Type B pancreatic cell (in vitro differentiated cells): ENCODE measurements at regions not wholly inside any gene's neighbourhood (a gene's known extent, or its start where the extent isn't known, plus 50 kb on each side); places are given as distances from the start of the nearest gene placed in this dataset.
A peak's percentile ranks its signal among the peaks of the same experiment; 100 is the strongest.

Experiments
- DNase-seq: peaks from one replicate; pipeline ENCODE4 v3.0.0; 2021; ENCODE audit warnings: mixed read lengths; ENCODE audit not compliant: unreplicated experiment; ENCODE audit errors: extremely low spot score
- H3K27ac Mint-ChIP-seq: 2 replicates; pipeline ENCODE4 v1.8.0; 2021; ENCODE audit warnings: mild to moderate bottlenecking, mixed read lengths
- H3K27me3 Mint-ChIP-seq: 2 replicates; pipeline ENCODE4 v1.8.0; 2021; ENCODE audit warnings: mixed read lengths
- H3K36me3 Mint-ChIP-seq: 2 replicates; pipeline ENCODE4 v1.8.0; 2021; ENCODE audit warnings: mixed read lengths
- H3K4me1 Mint-ChIP-seq: one replicate; pipeline ENCODE4 v1.8.0; 2021; ENCODE audit warnings: mixed read lengths; ENCODE audit not compliant: unreplicated experiment
- H3K4me3 Mint-ChIP-seq: 2 replicates; pipeline ENCODE4 v1.8.0; 2021; ENCODE audit warnings: mild to moderate bottlenecking, mixed read lengths
- H3K9me3 Mint-ChIP-seq: 2 replicates; pipeline ENCODE4 v1.8.0; 2021; ENCODE audit warnings: mixed read lengths
- TF ChIP-seq, protein P1 (sequence below): fragments of 200-600 bp; sonication (generic); conservative IDR thresholded peaks from 2 replicates; pipeline ENCODE4 v1.5.0; 2021; ENCODE audit warnings: antibody characterized with exemption, mild to moderate bottlenecking

DNA sequence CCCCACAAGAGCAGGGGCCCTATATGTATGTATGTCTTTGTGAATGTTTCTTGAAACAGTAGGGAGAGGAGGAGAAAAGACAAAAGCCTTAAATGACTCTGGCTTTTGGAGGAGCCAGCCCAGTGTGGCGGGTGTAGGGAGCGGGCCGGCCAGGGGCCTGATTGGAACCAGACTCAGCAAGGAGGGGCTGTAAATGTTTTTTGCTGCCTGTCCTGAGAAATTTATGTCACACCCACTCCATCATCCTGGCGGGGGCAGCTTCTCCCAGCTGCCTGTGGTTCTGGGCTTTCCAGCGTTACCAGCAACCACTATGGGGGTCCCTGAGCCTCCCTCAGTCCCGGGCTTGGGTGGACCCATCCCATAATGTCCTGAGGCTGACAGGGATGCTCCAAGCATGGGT, 130.8 kb downstream of the PJA1 start:
- H3K36me3 Mint-ChIP-seq = no peaks in the 10 kb centered on the region
- H3K27me3 Mint-ChIP-seq = no peaks in the 10 kb centered on the region
- TF ChIP-seq, protein P1, sequence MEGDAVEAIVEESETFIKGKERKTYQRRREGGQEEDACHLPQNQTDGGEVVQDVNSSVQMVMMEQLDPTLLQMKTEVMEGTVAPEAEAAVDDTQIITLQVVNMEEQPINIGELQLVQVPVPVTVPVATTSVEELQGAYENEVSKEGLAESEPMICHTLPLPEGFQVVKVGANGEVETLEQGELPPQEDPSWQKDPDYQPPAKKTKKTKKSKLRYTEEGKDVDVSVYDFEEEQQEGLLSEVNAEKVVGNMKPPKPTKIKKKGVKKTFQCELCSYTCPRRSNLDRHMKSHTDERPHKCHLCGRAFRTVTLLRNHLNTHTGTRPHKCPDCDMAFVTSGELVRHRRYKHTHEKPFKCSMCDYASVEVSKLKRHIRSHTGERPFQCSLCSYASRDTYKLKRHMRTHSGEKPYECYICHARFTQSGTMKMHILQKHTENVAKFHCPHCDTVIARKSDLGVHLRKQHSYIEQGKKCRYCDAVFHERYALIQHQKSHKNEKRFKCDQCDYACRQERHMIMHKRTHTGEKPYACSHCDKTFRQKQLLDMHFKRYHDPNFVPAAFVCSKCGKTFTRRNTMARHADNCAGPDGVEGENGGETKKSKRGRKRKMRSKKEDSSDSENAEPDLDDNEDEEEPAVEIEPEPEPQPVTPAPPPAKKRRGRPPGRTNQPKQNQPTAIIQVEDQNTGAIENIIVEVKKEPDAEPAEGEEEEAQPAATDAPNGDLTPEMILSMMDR = no peak
- no peak overlapping the region for H3K4me3 Mint-ChIP-seq
- H3K4me1 Mint-ChIP-seq = peaks cover 11% of the 10 kb centered on the region
- H3K9me3 Mint-ChIP-seq = peaks cover 4% of the 10 kb centered on the region
- H3K27ac Mint-ChIP-seq = no peak overlapping the region
- no peak for DNase-seq

- no peak overlapping the region for H3K27ac Mint-ChIP-seq
- peaks cover 4% of the 10 kb centered on the region for H3K9me3 Mint-ChIP-seq
- H3K4me3 Mint-ChIP-seq = no peak overlapping the region
- H3K4me1 Mint-ChIP-seq = peaks cover 11% of the 10 kb centered on the region
- no peaks in the 10 kb centered on the region for H3K27me3 Mint-ChIP-seq
- TF ChIP-seq, protein P1 = no peak
- no peak for DNase-seq
- no peaks in the 10 kb centered on the region for H3K36me3 Mint-ChIP-seq
Measured at GRCh38 chrX:69033936-69034335, 131.3 kb downstream of the PJA1 start.

GRCh38 chrX:69032601-69033000, 132.7 kb downstream of the PJA1 start:
- Mint-ChIP-seq H3K27me3 (no peaks in the 10 kb centered on the region), H3K4me3 (no peak overlapping the region), H3K4me1 (peaks cover 15% of the 10 kb centered on the region), H3K9me3 (peaks cover 4% of the 10 kb centered on the region), H3K36me3 (no peaks in the 10 kb centered on the region), H3K27ac (no peak overlapping the region)
- peak; percentile 43 for DNase-seq
- TF ChIP-seq, protein P1 = no peak

DNA sequence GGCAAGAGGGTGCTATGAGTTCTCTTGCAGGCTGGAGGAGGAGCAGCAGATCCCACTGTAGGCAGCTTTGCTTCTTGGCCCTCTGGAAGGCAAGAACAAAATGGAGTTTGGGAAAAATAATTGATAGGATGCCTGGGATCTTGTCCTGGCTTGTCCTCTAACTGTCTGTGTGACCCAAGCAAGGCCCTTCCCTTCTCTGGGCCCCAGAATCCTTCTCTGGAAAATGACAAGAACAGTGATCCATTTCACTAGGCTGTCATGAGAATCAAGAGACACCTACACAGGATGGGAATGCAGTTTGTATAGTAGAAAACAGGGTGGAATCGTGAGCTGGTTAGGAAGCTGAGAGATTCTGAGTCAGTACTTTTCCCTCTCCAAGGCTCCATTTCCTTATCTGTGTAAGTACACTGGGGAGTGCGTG, 133.3 kb downstream of the PJA1 start:
- no peak overlapping the region for H3K4me3 Mint-ChIP-seq
- H3K27ac Mint-ChIP-seq = no peak overlapping the region
- peaks cover 4% of the 10 kb centered on the region for H3K9me3 Mint-ChIP-seq
- no peaks in the 10 kb centered on the region for H3K27me3 Mint-ChIP-seq
- peak; percentile 32 for DNase-seq
- TF ChIP-seq, protein P1 = no peak
- peaks cover 22% of the 10 kb centered on the region for H3K4me1 Mint-ChIP-seq
- no peaks in the 10 kb centered on the region for H3K36me3 Mint-ChIP-seq

- no peaks in the 10 kb centered on the region for H3K36me3 Mint-ChIP-seq
- H3K9me3 Mint-ChIP-seq = peaks cover 6% of the 10 kb centered on the region
- no peak overlapping the region for H3K27ac Mint-ChIP-seq
- H3K27me3 Mint-ChIP-seq = no peaks in the 10 kb centered on the region
- DNase-seq = no peak
- H3K4me3 Mint-ChIP-seq = no peak overlapping the region
- H3K4me1 Mint-ChIP-seq = peaks cover 22% of the 10 kb centered on the region
- TF ChIP-seq, protein P1 = peak; percentile 27
Measured at GRCh38 chrX:69031181-69031580, 134.1 kb downstream of the PJA1 start.

GRCh38 chrX:69029771-69030170, 135.5 kb downstream of the PJA1 start:
- no peaks in the 10 kb centered on the region for H3K27me3 Mint-ChIP-seq
- peaks cover 24% of the 10 kb centered on the region for H3K4me1 Mint-ChIP-seq
- DNase-seq = peak; percentile 49
- peaks cover 12% of the 10 kb centered on the region for H3K9me3 Mint-ChIP-seq
- no peaks in the 10 kb centered on the region for H3K36me3 Mint-ChIP-seq
- TF ChIP-seq, protein P1 = no peak
- H3K27ac Mint-ChIP-seq = no peak overlapping the region
- no peak overlapping the region for H3K4me3 Mint-ChIP-seq
